RWPE1 (cell line): ENCODE measurements at regions not wholly inside any gene's neighbourhood (a gene's known extent, or its start where the extent isn't known, plus 50 kb on each side); places are given as distances from the start of the nearest gene placed in this dataset.
A peak's percentile ranks its signal among the peaks of the same experiment; 100 is the strongest.

Source experiments
- CTCF ChIA-PET: fragments of 350-600 bp; sonication (Branson Sonifier 250); formaldehyde crosslinking; extraction: SDS; loops from one replicate; lab custom pipeline; 2021; lab: Yijun Ruan, JAX
- POLR2A ChIA-PET: fragments of 400-600 bp; formaldehyde crosslinking; extraction: SDS; loops from one replicate; lab custom pipeline; 2020; ENCODE audit warnings: antibody characterized with exemption; ENCODE audit not compliant: low non-redundant PET; lab: Yijun Ruan, JAX
- DNase-seq: peaks from one replicate; pipeline ENCODE4 v3.0.0; 2012; ENCODE audit warnings: low spot score
- H3K27ac ChIP-seq: fragments of 450-650 bp; 2 replicates; pipeline ENCODE4 v1.5.1; 2017
- CTCF ChIP-seq: fragments of 450-650 bp; conservative IDR thresholded peaks from 2 replicates; pipeline ENCODE4 v1.5.1; 2017; ENCODE audit warnings: low read depth, mild to moderate bottlenecking

- peak overlapping the region; percentile 35 for H3K27ac ChIP-seq
- DNase-seq, result peak; percentile 30
- ChIA-PET CTCF (interaction anchor here (1.0 kb wide), 1 partner anchor 143 kb away, joined by 3 read pairs; no protein-coding TSS in a partner anchor), POLR2A (no interaction called here)
- TF ChIP-seq CTCF, result no peak
Measured at GRCh38 chr15:94882071-94882712, 650.8 kb downstream of the MCTP2 start.

- no peak for TF ChIP-seq CTCF
- ChIA-PET POLR2A (no interaction called here), CTCF (interaction anchor here (0.7 kb wide), 1 partner anchor 601 kb away, joined by 3 read pairs; no protein-coding TSS in a partner anchor)
- H3K27ac ChIP-seq, result no peak overlapping the region
- DNase-seq, result no peak
Measured at GRCh38 chr15:94887391-94887790, 656.0 kb downstream of the MCTP2 start.

GRCh38 chr15:94889153-94889552 is 657.8 kb downstream of the MCTP2 start:
- no peak for DNase-seq
- TF ChIP-seq CTCF, result no peak
- H3K27ac ChIP-seq, result no peak overlapping the region
- POLR2A ChIA-PET, result no interaction called here
- CTCF ChIA-PET, result no interaction called here

GRCh38 chr15:94893091-94893490 is 661.7 kb downstream of the MCTP2 start:
- no peak for TF ChIP-seq CTCF
- POLR2A ChIA-PET, result no interaction called here
- H3K27ac ChIP-seq, result no peak overlapping the region
- DNase-seq, result no peak
- CTCF ChIA-PET, result no interaction called here

GRCh38 chr15:94894056-94894455 is 662.7 kb downstream of the MCTP2 start:
- ChIA-PET POLR2A (no interaction called here), CTCF (interaction anchor here (0.7 kb wide), 1 partner anchor 118 kb away, joined by 4 read pairs; no protein-coding TSS in a partner anchor)
- H3K27ac ChIP-seq, result no peak overlapping the region
- DNase-seq, result no peak
- no peak for TF ChIP-seq CTCF

- ChIA-PET POLR2A (no interaction called here), CTCF (no interaction called here)
- no peak for TF ChIP-seq CTCF
- no peak for DNase-seq
- no peak overlapping the region for H3K27ac ChIP-seq
Measured at GRCh38 chr15:94909510-94909909, 678.1 kb downstream of the MCTP2 start.
